GM23338 (cell line): ENCODE measurements at regions not wholly inside any gene's neighbourhood (a gene's known extent, or its start where the extent isn't known, plus 50 kb on each side); places are given as distances from the start of the nearest gene placed in this dataset.

ENCODE experiments used
- ATAC-seq: fragments of 200-7000 bp; cut with Tn5 transposase; 3 replicates; pipeline ENCODE4 v1.9.1; 2020
- DNase-seq: peaks from one replicate; pipeline ENCODE4 v3.0.0-alpha.2; 2015; ENCODE audit warnings: low spot score
- H2AFZ ChIP-seq: fragments of 200-600 bp; sonication (generic); 2 replicates; pipeline ENCODE4 v1.8.0; 2016; ENCODE audit warnings: antibody characterized with exemption, mild to moderate bottlenecking, moderate library complexity
- H3F3A ChIP-seq: fragments of 200-600 bp; sonication (generic); replicated peaks from 2 replicates; pipeline ENCODE4 v1.8.0; 2017; ENCODE audit warnings: antibody characterized with exemption, mixed run types, low read depth
- H3K27ac ChIP-seq: fragments of 200-600 bp; sonication (generic); 2 replicates; pipeline ENCODE4 v1.6.1; 2016; ENCODE audit warnings: low read depth
- H3K27me3 ChIP-seq: fragments of 200-600 bp; sonication (generic); 2 replicates; pipeline ENCODE4 v1.8.0; 2016; ENCODE audit warnings: mild to moderate bottlenecking, mixed run types, moderate library complexity; ENCODE audit not compliant: insufficient read depth
- H3K36me3 ChIP-seq: fragments of 200-600 bp; sonication (generic); 2 replicates; pipeline ENCODE4 v1.8.0; 2016; ENCODE audit warnings: mild to moderate bottlenecking; ENCODE audit not compliant: insufficient read depth
- H3K4me1 ChIP-seq: fragments of 200-600 bp; sonication (generic); 2 replicates; pipeline ENCODE4 v1.8.0; 2016; ENCODE audit warnings: mild to moderate bottlenecking, moderate library complexity; ENCODE audit not compliant: insufficient read depth
- H3K4me2 ChIP-seq: fragments of 200-600 bp; sonication (generic); 2 replicates; pipeline ENCODE4 v1.7.1; 2017; ENCODE audit warnings: mixed run types
- H3K4me3 ChIP-seq: fragments of 200-600 bp; sonication (generic); 2 replicates; pipeline ENCODE4 v1.6.1; 2016; ENCODE audit warnings: mixed run types
- H3K79me2 ChIP-seq: fragments of 200-600 bp; sonication (generic); replicated peaks from 2 replicates; pipeline ENCODE4 v1.8.0; 2017; ENCODE audit warnings: mild to moderate bottlenecking; ENCODE audit not compliant: insufficient read depth
- H3K9me2 ChIP-seq: fragments of 200-600 bp; sonication (generic); 2 replicates; pipeline ENCODE4 v1.8.0; 2017; ENCODE audit not compliant: insufficient read depth
- H4K20me1 ChIP-seq: fragments of 200-600 bp; sonication (generic); replicated peaks from 2 replicates; pipeline ENCODE4 v1.8.0; 2017; ENCODE audit warnings: mild to moderate bottlenecking; ENCODE audit not compliant: insufficient read depth
- H3K27ac Mint-ChIP-seq: 2 replicates; pipeline ENCODE4 v1.8.0; 2020; ENCODE audit warnings: inconsistent platforms, mild to moderate bottlenecking, moderate library complexity, mixed read lengths
- H3K27me3 Mint-ChIP-seq: 3 replicates; pipeline ENCODE4 v1.8.0; 2022; ENCODE audit warnings: low read depth, mild to moderate bottlenecking, moderate library complexity, mixed read lengths, inconsistent platforms; ENCODE audit not compliant: insufficient read depth, poor library complexity
- H3K36me3 Mint-ChIP-seq: 3 replicates; pipeline ENCODE4 v1.8.0; 2021; ENCODE audit warnings: low read depth, mild to moderate bottlenecking, inconsistent platforms, moderate library complexity, mixed read lengths
- H3K4me1 Mint-ChIP-seq: 3 replicates; pipeline ENCODE4 v1.8.0; 2020; ENCODE audit warnings: mild to moderate bottlenecking, inconsistent platforms, mixed read lengths
- H3K4me3 Mint-ChIP-seq: 3 replicates; pipeline ENCODE4 v1.8.0; 2021; ENCODE audit warnings: moderate library complexity, mild to moderate bottlenecking, inconsistent platforms, mixed read lengths
- H3K9me3 Mint-ChIP-seq: 3 replicates; pipeline ENCODE4 v1.8.0; 2020; ENCODE audit warnings: moderate library complexity, mild to moderate bottlenecking, inconsistent platforms, mixed read lengths
- CTCF ChIP-seq, 2 experiments: fragments of 200-600 bp in 1 of 2; sonication (generic) in 1 of 2; conservative IDR thresholded peaks; 2 replicates each; pipeline versions ENCODE4 v1.5.1 to v1.6.1; 2016 to 2017; ENCODE audit warnings: antibody characterized with exemption in 2 of 2, low read depth in 2 of 2, mild to moderate bottlenecking in 2 of 2, moderate library complexity in 1 of 2
- ETS1 ChIP-seq: IDR thresholded peaks from 2 replicates; pipeline ENCODE4 v1.6.1; 2016; ENCODE audit warnings: antibody characterized with exemption
- EZH2 ChIP-seq: fragments of 200-600 bp; sonication (generic); IDR thresholded peaks from one replicate; pipeline ENCODE4 v1.8.0; 2017; ENCODE audit warnings: antibody characterized with exemption, mild to moderate bottlenecking, low read depth; ENCODE audit not compliant: unreplicated experiment
- EZH2phosphoT487 ChIP-seq: fragments of 200-600 bp; sonication (generic); IDR thresholded peaks from one replicate; pipeline ENCODE4 v1.8.1; 2018; ENCODE audit warnings: antibody characterized with exemption; ENCODE audit not compliant: unreplicated experiment
- NANOG ChIP-seq: IDR thresholded peaks from 2 replicates; pipeline ENCODE4 v1.6.1; 2016; ENCODE audit warnings: antibody characterized with exemption, borderline replicate concordance
- POLR2AphosphoS5 ChIP-seq: IDR thresholded peaks from 2 replicates; pipeline ENCODE4 v1.6.1; 2016; ENCODE audit warnings: antibody characterized with exemption, low read depth
- STAT1 ChIP-seq: IDR thresholded peaks from one replicate; pipeline ENCODE4 v1.6.1; 2016; ENCODE audit warnings: antibody characterized with exemption; ENCODE audit not compliant: unreplicated experiment
- ZNF114 ChIP-seq: fragments of 250-450 bp; sonication (Bioruptor Pico); IDR thresholded peaks from 2 replicates; pipeline ENCODE4 v1.5.0; 2020; ENCODE audit warnings: mild to moderate bottlenecking, moderate library complexity
- ZNF331 ChIP-seq: fragments of 250-450 bp; sonication (Bioruptor Pico); IDR thresholded peaks from 2 replicates; pipeline ENCODE4 v1.5.0; 2020; ENCODE audit warnings: low read depth, mild to moderate bottlenecking, moderate library complexity

GRCh38 chr21:35940074-35940927 lies 120.0 kb downstream of the SETD4 start:
- H2AFZ ChIP-seq: peak overlapping the region; percentile 57; the same call in 1 of the 2 replicates
- H3K4me3 Mint-ChIP-seq: no peak overlapping the region
- H4K20me1 ChIP-seq: no peaks in the 10 kb centered on the region
- H3K4me3 ChIP-seq: no peak overlapping the region
- H3K27ac ChIP-seq: no peak overlapping the region
- TF ChIP-seq EZH2phosphoT487 (no peak), ETS1 (no peak), NANOG (no peak), CTCF (conservative IDR thresholded peaks at IDR 0.05; ENCODE audit: low read depth in 2 of 2) (peak; percentile 68 to 82)
- peak; percentile 80 for DNase-seq
- ATAC-seq: peak; percentile 97
- H3K4me1 Mint-ChIP-seq: peaks cover 2% of the 10 kb centered on the region; the same call in 2 of the 3 replicates
- 0 out of 2 replicates have a peak overlapping the region, but pooled peaks have one; percentile 16 for H3K4me2 ChIP-seq
- H3K9me2 ChIP-seq: no peaks in the 10 kb centered on the region
- no peaks in the 10 kb centered on the region; the same call in 2 of the 3 replicates for H3K9me3 Mint-ChIP-seq
- no peaks in the 10 kb centered on the region for H3K4me1 ChIP-seq
- no peaks in the 10 kb centered on the region for H3F3A ChIP-seq
- H3K27me3 Mint-ChIP-seq: no peaks in the 10 kb centered on the region
- no peaks in the 10 kb centered on the region for H3K36me3 Mint-ChIP-seq
- H3K36me3 ChIP-seq: no peaks in the 10 kb centered on the region
- no peak overlapping the region for H3K27ac Mint-ChIP-seq
- H3K79me2 ChIP-seq: no peaks in the 10 kb centered on the region
- H3K27me3 ChIP-seq: no peaks in the 10 kb centered on the region

- H3K4me3 ChIP-seq: no peak overlapping the region
- H4K20me1 ChIP-seq: no peaks in the 10 kb centered on the region
- H3K27me3 ChIP-seq: no peaks in the 10 kb centered on the region
- no peaks in the 10 kb centered on the region for H3K27me3 Mint-ChIP-seq
- DNase-seq (no peak), ATAC-seq (no peak)
- no peaks in the 10 kb centered on the region for H3K4me1 ChIP-seq
- no peaks in the 10 kb centered on the region for H3K36me3 Mint-ChIP-seq
- no peaks in the 10 kb centered on the region for H3K9me3 Mint-ChIP-seq
- H3K4me1 Mint-ChIP-seq: peaks cover 2% of the 10 kb centered on the region; the same call in 2 of the 3 replicates
- H3K4me3 Mint-ChIP-seq: no peak overlapping the region
- no peak overlapping the region for H3K4me2 ChIP-seq
- H2AFZ ChIP-seq: no peak overlapping the region
- H3F3A ChIP-seq: no peaks in the 10 kb centered on the region
- H3K27ac Mint-ChIP-seq: no peak overlapping the region
- no peak overlapping the region for H3K27ac ChIP-seq
- H3K79me2 ChIP-seq: no peaks in the 10 kb centered on the region
- H3K9me2 ChIP-seq: no peaks in the 10 kb centered on the region
- H3K36me3 ChIP-seq: no peaks in the 10 kb centered on the region
- TF ChIP-seq ZNF114 (CRISPR knock-in tag) (no peak), NANOG (no peak), EZH2 (no peak), POLR2AphosphoS5 (no peak), CTCF (conservative IDR thresholded peaks at IDR 0.05; ENCODE audit: low read depth in 2 of 2) (no peak), ZNF331 (CRISPR knock-in tag) (no peak), ETS1 (no peak), EZH2phosphoT487 (no peak), STAT1 (no peak)
Observed at GRCh38 chr21:35938446-35938845, 121.9 kb downstream of the SETD4 start.
